K562 (cell line): ENCODE measurements at regions not wholly inside any gene's neighbourhood (a gene's known extent, or its start where the extent isn't known, plus 50 kb on each side); places are given as distances from the start of the nearest gene placed in this dataset.

Experiments
- ATAC-seq: fragments of 200-7000 bp; cut with Tn5 transposase; 3 replicates; pipeline ENCODE4 v1.9.1; 2020; ENCODE audit warnings: moderate library complexity
- BruUV-seq: library from RNA; stranded (reverse); fragments of 400-500 nt; replicated peaks from 2 replicates; lab custom pipeline; 2021; lab: Mats Ljungman, UMichigan
- CTCF ChIA-PET: fragments of 300-600 bp; formaldehyde crosslinking; extraction: SDS; loops from one replicate; lab custom pipeline; 2021; ENCODE audit warnings: low intra/inter-chr PET ratio; lab: Yijun Ruan, JAX
- POLR2A ChIA-PET: fragments of 300-600, 350-650 bp; sonication (Branson Sonifier 250); formaldehyde crosslinking; extraction: SDS; loops from one replicate; lab custom pipeline; 2021; ENCODE audit warnings: antibody characterized with exemption, inconsistent platforms; lab: Yijun Ruan, JAX
- DNase-seq, 4 experiments: peaks; one replicate each; pipeline versions ENCODE4 v3.0.0 to v3.0.0-alpha.2; 2011 to 2018; ENCODE audit warnings: low spot score in 3 of 4, mixed read lengths in 3 of 4; ENCODE audit errors: extremely low read depth in 1 of 4
- FAIRE-seq: peaks from 2 replicates; lab custom pipeline; 2011; peaks lifted over from hg19 to GRCh38; lab: Jason Lieb, UNC
- H2AFZ ChIP-seq: 2 replicates; pipeline ENCODE4 v1.6.0; 2011; ENCODE audit warnings: low read depth, low read length, control low read depth, inconsistent platforms
- H3K27ac ChIP-seq: fragments of 200-600 bp; 3 replicates; pipeline ENCODE4 v1.8.0; 2011; ENCODE audit warnings: low read depth, mild to moderate bottlenecking, control low read depth, inconsistent platforms, low read length, moderate library complexity, mixed read lengths; ENCODE audit errors: extremely low read depth
- H3K27me3 ChIP-seq, 2 experiments: fragments of 300-600 bp in 1 of 2; 2 replicates in 1 of 2; 3 replicates in 1 of 2; pipeline versions ENCODE4 v1.6.0 to v1.8.0; 2011; ENCODE audit warnings: inconsistent platforms in 2 of 2, low read length in 2 of 2, mild to moderate bottlenecking in 1 of 2, mixed read lengths in 1 of 2, moderate library complexity in 1 of 2; ENCODE audit not compliant: control insufficient read depth in 2 of 2, insufficient read depth in 2 of 2
- H3K36me3 ChIP-seq: fragments of 300-600 bp; 3 replicates; pipeline ENCODE4 v1.8.0; 2011; ENCODE audit warnings: mild to moderate bottlenecking, low read length, inconsistent platforms; ENCODE audit not compliant: control insufficient read depth, insufficient read depth
- H3K4me1 ChIP-seq, 2 experiments: fragments of 200-600 bp in 1 of 2; replicated peaks in 1 of 2; 2 replicates in 1 of 2; 3 replicates in 1 of 2; pipeline versions ENCODE4 v1.5.1 to v1.8.0; 2011; ENCODE audit warnings: inconsistent platforms in 2 of 2, low read length in 2 of 2, mild to moderate bottlenecking in 1 of 2, mixed read lengths in 1 of 2, moderate library complexity in 1 of 2; ENCODE audit not compliant: control insufficient read depth in 2 of 2, insufficient read depth in 2 of 2
- H3K4me2 ChIP-seq: 2 replicates; pipeline ENCODE4 v1.6.1; 2011; ENCODE audit warnings: low read length, control low read depth, inconsistent platforms, mixed read lengths; ENCODE audit not compliant: insufficient read depth
- H3K4me3 ChIP-seq: fragments of 200-600 bp; sonication (generic), shearing (Covaris generic); 2 replicates; pipeline ENCODE4 v1.5.1; 2016; ENCODE audit warnings: control low read depth, inconsistent platforms
- H3K79me2 ChIP-seq: fragments of 200-600 bp; 3 replicates; pipeline ENCODE4 v1.8.0; 2011; ENCODE audit warnings: low read length, inconsistent platforms; ENCODE audit not compliant: control insufficient read depth, insufficient read depth
- H3K9ac ChIP-seq, 2 experiments: 2 replicates each; pipeline versions ENCODE4 v1.6.0 to v1.6.1; 2011; ENCODE audit warnings: low read depth in 2 of 2, low read length in 2 of 2, control low read depth in 1 of 2, inconsistent platforms in 1 of 2, mild to moderate bottlenecking in 1 of 2, mixed read lengths in 1 of 2; ENCODE audit not compliant: insufficient read depth in 1 of 2
- H3K9me1 ChIP-seq: one replicate; pipeline ENCODE4 v1.6.0; 2011; ENCODE audit warnings: inconsistent platforms, mild to moderate bottlenecking, low read length, moderate library complexity; ENCODE audit not compliant: control insufficient read depth, insufficient read depth
- H3K9me3 ChIP-seq: replicated peaks from 2 replicates; pipeline ENCODE4 v1.5.1; 2011; ENCODE audit warnings: low read depth, low read length, inconsistent platforms; ENCODE audit not compliant: control insufficient read depth, insufficient read depth
- H4K20me1 ChIP-seq: replicated peaks from 2 replicates; pipeline ENCODE4 v1.6.1; 2011; ENCODE audit warnings: low read length, inconsistent platforms, mixed read lengths; ENCODE audit not compliant: control insufficient read depth, insufficient read depth
- BCOR ChIP-seq: fragments of 450-650 bp; IDR thresholded peaks from 2 replicates; pipeline ENCODE4 v1.6.1; 2016
- PTBP1 ChIP-seq: fragments of 200-400 bp; formaldehyde crosslinking; IDR thresholded peaks from 2 replicates; pipeline ENCODE4 v1.6.1; 2017; ENCODE audit warnings: low read depth, low read length
- RBM25 ChIP-seq: fragments of 200-400 bp; formaldehyde crosslinking; IDR thresholded peaks from 2 replicates; pipeline ENCODE4 v1.6.1; 2018; ENCODE audit warnings: low read length, low read depth, moderate library complexity; ENCODE audit not compliant: severe bottlenecking
- SMARCA5 ChIP-seq: fragments of 450-650 bp; IDR thresholded peaks from 2 replicates; pipeline ENCODE4 v1.6.1; 2016
- TOE1 ChIP-seq, 2 experiments: fragments of 450-650 bp in 1 of 2; sonication (generic) in 1 of 2; formaldehyde crosslinking in 1 of 2; IDR thresholded peaks; 2 replicates each; pipeline versions ENCODE4 v1.7.1 to v1.8.0; 2016 to 2022; ENCODE audit warnings: borderline replicate concordance in 2 of 2, mild to moderate bottlenecking in 2 of 2, antibody characterized with exemption in 1 of 2, inconsistent platforms in 1 of 2, low read depth in 1 of 2, missing genetic modification reagents in 1 of 2, moderate library complexity in 1 of 2
- U2AF2 ChIP-seq: fragments of 200-400 bp; formaldehyde crosslinking; optimal IDR thresholded peaks from 2 replicates; pipeline ENCODE3; 2017; ENCODE audit warnings: low read depth, mild to moderate bottlenecking, low read length
- ZFP36 ChIP-seq: fragments of 150-350 bp; IDR thresholded peaks from 2 replicates; pipeline ENCODE4 v1.6.1; 2018; ENCODE audit warnings: low read length, low read depth; ENCODE audit not compliant: partially characterized antibody
- ZFPM2 ChIP-seq: fragments of 250-450 bp; sonication (Bioruptor Pico); IDR thresholded peaks from 2 replicates; pipeline ENCODE4 v1.5.1; 2022; ENCODE audit warnings: mild to moderate bottlenecking
- ZNF436 ChIP-seq: fragments of 250-450, 450-650 bp; sonication (Bioruptor Pico); formaldehyde crosslinking; IDR thresholded peaks from 2 replicates; pipeline ENCODE4 v1.7.0; 2020; ENCODE audit warnings: mild to moderate bottlenecking
- WGBS: fragments of 100-300 bp; shearing (Covaris generic); methylation state at CpG from one replicate; pipeline ENCODE4 v1.1.6; 2016; ENCODE audit warnings: low coverage, mixed read lengths; ENCODE audit not compliant: insufficient coverage; ENCODE audit errors: missing lambda C conversion rate; 5-methylcytosine and 5-hydroxymethylcytosine counted together
- in situ Hi-C: fragments of 300-500 bp; cut with MboI; formaldehyde crosslinking; loops from 4 replicates; pipeline ENCODE4 v1.15.0; 2018; ENCODE audit warnings: inconsistent platforms, mixed read lengths
- intact Hi-C: fragments of 100-400 bp; cut with micrococcal nuclease; formaldehyde crosslinking; loops from 2 replicates; pipeline ENCODE4 v1.14.2; 2022
- TF ChIP-seq, protein P1 (sequence below): sonication (generic); formaldehyde crosslinking; IDR thresholded peaks from 2 replicates; pipeline ENCODE4 v1.8.0; 2022; ENCODE audit warnings: mild to moderate bottlenecking, low read depth, missing genetic modification reagents

DNA sequence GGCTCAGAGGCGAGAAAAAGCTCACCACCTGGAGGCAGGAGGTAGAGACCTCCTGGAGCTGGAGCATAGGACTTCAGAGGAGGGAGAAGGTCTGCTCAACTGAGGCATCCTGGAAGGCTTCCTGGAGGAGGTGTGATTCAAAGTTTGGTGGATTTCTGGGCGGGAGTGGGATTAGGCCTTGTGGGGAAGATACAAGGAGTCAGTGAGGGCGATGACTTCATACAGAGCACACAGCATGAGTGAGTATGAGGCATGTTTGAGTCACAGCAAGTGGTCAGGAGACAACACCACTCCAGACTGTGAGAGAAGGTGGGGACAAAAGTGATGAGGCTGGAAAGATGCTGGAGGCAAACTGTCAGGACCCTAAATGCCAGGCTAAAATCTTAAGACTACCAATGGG is 77.6 kb downstream of the MATN1 start:
- no peak for DNase-seq
- in situ Hi-C loops, result no loop called here
- FAIRE-seq, result no peak
- ChIA-PET CTCF (no interaction called here), POLR2A (no interaction called here)
- Histone ChIP-seq H3K4me2 (no peak overlapping the region), H4K20me1 (no peaks in the 10 kb centered on the region; the same call in 1 of the 2 replicates), H2AFZ (no peak overlapping the region), H3K79me2 (no peaks in the 10 kb centered on the region), H3K4me3 (no peak overlapping the region), H3K27ac (no peak overlapping the region)
- 2% methylated on average over 3 of the region's 3 CpGs for WGBS
- TF ChIP-seq SMARCA5, result peak; percentile 93
- TF ChIP-seq BCOR, result peak; percentile 74
- no peak for TF ChIP-seq TOE1 (IDR thresholded peaks at IDR 0.05; ENCODE audit: borderline replicate concordance)
- no peak for TF ChIP-seq TOE1 (CRISPR knock-in tag; IDR thresholded peaks at IDR 0.05; ENCODE audit: borderline replicate concordance, low read depth)
- TF ChIP-seq U2AF2, result no peak
- peak; percentile 73 for TF ChIP-seq RBM25
- no peak for TF ChIP-seq ZFPM2 (CRISPR knock-in tag)
- peak; percentile 80; the same call in 1 of the 2 replicates for TF ChIP-seq PTBP1
- TF ChIP-seq, protein P1, sequence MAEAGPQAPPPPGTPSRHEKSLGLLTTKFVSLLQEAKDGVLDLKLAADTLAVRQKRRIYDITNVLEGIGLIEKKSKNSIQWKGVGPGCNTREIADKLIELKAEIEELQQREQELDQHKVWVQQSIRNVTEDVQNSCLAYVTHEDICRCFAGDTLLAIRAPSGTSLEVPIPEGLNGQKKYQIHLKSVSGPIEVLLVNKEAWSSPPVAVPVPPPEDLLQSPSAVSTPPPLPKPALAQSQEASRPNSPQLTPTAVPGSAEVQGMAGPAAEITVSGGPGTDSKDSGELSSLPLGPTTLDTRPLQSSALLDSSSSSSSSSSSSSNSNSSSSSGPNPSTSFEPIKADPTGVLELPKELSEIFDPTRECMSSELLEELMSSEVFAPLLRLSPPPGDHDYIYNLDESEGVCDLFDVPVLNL, result no peak
- peak; percentile 67; the same call in 1 of the 2 replicates for TF ChIP-seq ZNF436
- TF ChIP-seq ZFP36, result peak; percentile 99
- TF ChIP-seq, all 486 proteins: peak for 6
- no peaks in the 10 kb centered on the region for H3K9me3 ChIP-seq
- BruUV-seq, result no TSS peak
- H3K36me3 ChIP-seq, result no peaks in the 10 kb centered on the region
- ATAC-seq, result no peak
- H3K9me1 ChIP-seq, result no peaks in the 10 kb centered on the region
- intact Hi-C loops, result no loop called here
- no peaks in the 10 kb centered on the region for H3K4me1 ChIP-seq
- peaks cover 26 to 55% of the 10 kb centered on the region in 2 experiments; a peak in 4 of 5 replicates for H3K27me3 ChIP-seq
- H3K9ac ChIP-seq, result no peak overlapping the region
